HUES6 (cell line): ENCODE measurements at regions not wholly inside any gene's neighbourhood (a gene's known extent, or its start where the extent isn't known, plus 50 kb on each side); places are given as distances from the start of the nearest gene placed in this dataset.

Source experiments
- H3K27ac ChIP-seq: 2 replicates; pipeline ENCODE4 v1.7.0; 2013; ENCODE audit warnings: low read depth, mild to moderate bottlenecking, low read length, inconsistent platforms
- H3K27me3 ChIP-seq: 2 replicates; pipeline ENCODE4 v1.6.1; 2013; ENCODE audit warnings: low read length; ENCODE audit not compliant: control insufficient read depth, insufficient read depth
- H3K36me3 ChIP-seq: 2 replicates; pipeline ENCODE4 v1.6.1; 2013; ENCODE audit warnings: low read length; ENCODE audit not compliant: control insufficient read depth, insufficient read depth
- H3K4me1 ChIP-seq: 2 replicates; pipeline ENCODE4 v1.6.1; 2013; ENCODE audit warnings: low read length; ENCODE audit not compliant: control insufficient read depth, insufficient read depth
- H3K4me3 ChIP-seq: 2 replicates; pipeline ENCODE4 v1.5.1; 2013; ENCODE audit warnings: low read depth, low read length
- H3K9ac ChIP-seq: one replicate; pipeline ENCODE4 v1.6.1; 2013; ENCODE audit warnings: mild to moderate bottlenecking, low read length
- H3K9me3 ChIP-seq: 2 replicates; pipeline ENCODE4 v1.6.1; 2013; ENCODE audit warnings: low read depth, low read length; ENCODE audit not compliant: control insufficient read depth, insufficient read depth

DNA sequence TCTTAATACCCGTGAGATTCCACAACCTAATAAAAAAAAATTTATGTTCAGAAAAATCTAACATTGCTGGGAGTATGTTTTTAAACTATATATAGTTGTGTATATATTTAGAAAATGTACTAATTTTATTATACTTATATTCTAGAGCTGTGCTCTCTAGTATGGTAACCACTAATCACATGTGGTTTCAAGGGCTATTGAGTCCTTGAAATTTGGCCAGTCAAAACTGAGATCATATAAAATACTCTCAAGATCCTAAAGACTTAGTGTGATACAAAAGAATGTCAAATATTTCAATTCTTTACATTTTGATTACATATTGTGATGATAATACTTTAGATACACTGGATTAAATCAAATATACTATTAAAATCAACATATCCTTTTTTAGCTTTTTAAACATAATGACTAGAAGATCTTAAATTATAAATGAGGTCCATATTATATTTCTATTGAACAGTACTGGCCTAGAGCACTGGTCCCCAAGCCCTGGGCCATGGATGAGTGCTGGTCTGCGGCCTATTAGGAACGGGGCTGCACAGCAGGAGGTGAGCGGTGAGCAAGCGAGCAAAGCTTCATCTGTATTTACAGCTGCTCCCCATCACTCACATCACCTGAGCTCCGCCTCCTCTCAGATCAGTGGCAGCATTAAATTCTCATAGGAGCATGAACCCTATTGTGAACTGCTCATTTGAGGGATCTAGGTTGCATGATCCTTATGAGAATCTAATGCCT, 176.5 kb upstream of the NBEA start:
- H3K36me3 ChIP-seq: no peaks in the 10 kb centered on the region
- H3K27ac ChIP-seq: no peak overlapping the region
- no peaks in the 10 kb centered on the region for H3K4me1 ChIP-seq
- no peaks in the 10 kb centered on the region for H3K27me3 ChIP-seq
- H3K4me3 ChIP-seq: no peak overlapping the region
- H3K9me3 ChIP-seq: peaks cover 11% of the 10 kb centered on the region
- no peak overlapping the region for H3K9ac ChIP-seq

DNA sequence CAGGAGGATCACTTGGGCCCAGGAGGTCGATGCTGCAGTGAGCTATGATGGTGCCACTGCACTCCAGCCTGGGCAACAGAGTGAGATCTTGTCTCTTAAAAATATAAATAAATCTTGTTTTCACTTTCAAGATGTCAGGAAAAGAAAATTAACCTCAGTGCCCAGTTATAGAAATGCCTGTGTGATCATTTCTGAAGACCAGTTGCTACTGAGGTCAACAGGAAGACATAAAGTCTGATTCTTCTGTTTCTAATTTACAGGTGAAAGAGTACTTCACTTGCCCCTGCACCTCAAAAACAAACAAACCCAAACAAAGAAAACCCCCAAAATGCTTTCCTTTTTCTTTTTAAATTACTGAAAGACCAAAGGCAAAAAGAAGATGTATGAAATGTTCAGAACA, 174.3 kb upstream of the NBEA start:
- H3K4me1 ChIP-seq: no peaks in the 10 kb centered on the region
- no peaks in the 10 kb centered on the region for H3K36me3 ChIP-seq
- no peak overlapping the region for H3K27ac ChIP-seq
- H3K9ac ChIP-seq: no peak overlapping the region
- H3K4me3 ChIP-seq: no peak overlapping the region
- H3K27me3 ChIP-seq: no peaks in the 10 kb centered on the region
- peaks cover 11% of the 10 kb centered on the region for H3K9me3 ChIP-seq

DNA sequence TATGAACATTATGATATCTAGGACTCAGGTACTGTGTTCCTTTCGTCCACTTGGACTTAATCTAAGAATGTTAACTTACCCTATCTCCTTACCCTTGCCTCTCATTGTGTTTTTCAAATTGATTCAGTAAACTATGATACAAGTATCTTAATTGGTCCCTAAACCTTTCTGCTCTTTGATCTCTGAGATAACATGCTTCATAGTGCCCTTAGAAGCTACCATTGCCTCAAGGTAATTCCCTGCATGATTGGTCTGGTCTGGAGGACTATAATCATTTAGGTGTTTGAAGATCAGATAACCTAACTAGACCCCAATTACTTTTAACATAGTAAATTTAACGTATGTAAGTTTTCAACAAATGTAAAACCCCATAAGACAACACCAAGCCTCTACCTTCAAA, 169.9 kb upstream of the NBEA start:
- Histone ChIP-seq H3K4me1 (peaks cover 16% of the 10 kb centered on the region), H3K27ac (no peak overlapping the region), H3K4me3 (no peak overlapping the region), H3K27me3 (no peaks in the 10 kb centered on the region), H3K9me3 (no peaks in the 10 kb centered on the region), H3K9ac (no peak overlapping the region), H3K36me3 (no peaks in the 10 kb centered on the region)

DNA sequence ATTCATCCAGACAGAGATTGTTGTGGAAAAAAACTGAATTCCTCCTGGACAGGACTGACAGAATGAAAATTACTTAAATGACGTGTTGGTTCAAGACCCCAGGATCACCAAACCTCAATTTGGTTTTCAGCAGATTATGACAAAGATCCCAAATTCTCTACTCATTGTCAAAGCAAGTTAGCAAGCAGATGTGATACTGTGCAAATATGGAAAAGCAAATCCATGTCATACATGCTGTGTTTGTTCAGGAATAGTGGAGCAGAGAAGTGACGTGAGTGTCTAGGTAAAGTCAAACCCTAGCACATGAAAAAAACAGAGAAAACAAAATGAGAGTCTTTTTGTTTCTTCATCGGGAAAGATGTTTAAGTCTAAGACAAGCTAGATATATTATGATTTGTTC, 169.2 kb upstream of the NBEA start:
- no peak overlapping the region for H3K27ac ChIP-seq
- no peaks in the 10 kb centered on the region for H3K36me3 ChIP-seq
- H3K4me1 ChIP-seq: peaks cover 20% of the 10 kb centered on the region
- no peak overlapping the region for H3K9ac ChIP-seq
- no peaks in the 10 kb centered on the region for H3K27me3 ChIP-seq
- no peak overlapping the region for H3K4me3 ChIP-seq
- no peaks in the 10 kb centered on the region for H3K9me3 ChIP-seq

DNA sequence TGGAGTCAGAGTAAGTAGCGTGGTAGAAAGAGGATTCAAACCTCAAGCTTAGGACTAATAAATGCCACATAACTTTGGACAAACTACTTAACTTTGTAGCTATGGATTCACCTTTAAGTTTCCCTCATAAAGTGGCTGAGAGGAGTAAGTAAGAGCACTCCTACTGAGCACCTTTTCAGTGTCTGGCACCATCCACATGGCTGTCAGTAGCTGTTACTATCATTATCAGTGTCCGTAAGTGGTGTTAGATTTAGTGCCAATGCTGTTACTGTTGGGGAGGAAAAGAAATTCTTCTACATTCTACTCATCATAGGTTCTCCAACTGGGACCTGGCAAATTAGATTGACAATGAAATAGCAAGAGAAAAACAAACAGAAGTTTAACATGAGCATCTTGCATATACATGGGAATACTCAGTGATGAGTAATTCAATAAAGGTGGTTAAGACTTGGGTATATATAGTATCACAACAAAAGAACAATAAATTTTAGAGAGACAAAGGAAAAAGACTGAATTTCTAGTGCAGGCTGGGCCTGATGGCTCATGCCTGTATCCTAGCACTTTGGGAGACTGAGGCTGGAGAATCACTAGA, 165.6 kb upstream of the NBEA start:
- no peak overlapping the region for H3K27ac ChIP-seq
- H3K4me1 ChIP-seq: peaks cover 20% of the 10 kb centered on the region

DNA sequence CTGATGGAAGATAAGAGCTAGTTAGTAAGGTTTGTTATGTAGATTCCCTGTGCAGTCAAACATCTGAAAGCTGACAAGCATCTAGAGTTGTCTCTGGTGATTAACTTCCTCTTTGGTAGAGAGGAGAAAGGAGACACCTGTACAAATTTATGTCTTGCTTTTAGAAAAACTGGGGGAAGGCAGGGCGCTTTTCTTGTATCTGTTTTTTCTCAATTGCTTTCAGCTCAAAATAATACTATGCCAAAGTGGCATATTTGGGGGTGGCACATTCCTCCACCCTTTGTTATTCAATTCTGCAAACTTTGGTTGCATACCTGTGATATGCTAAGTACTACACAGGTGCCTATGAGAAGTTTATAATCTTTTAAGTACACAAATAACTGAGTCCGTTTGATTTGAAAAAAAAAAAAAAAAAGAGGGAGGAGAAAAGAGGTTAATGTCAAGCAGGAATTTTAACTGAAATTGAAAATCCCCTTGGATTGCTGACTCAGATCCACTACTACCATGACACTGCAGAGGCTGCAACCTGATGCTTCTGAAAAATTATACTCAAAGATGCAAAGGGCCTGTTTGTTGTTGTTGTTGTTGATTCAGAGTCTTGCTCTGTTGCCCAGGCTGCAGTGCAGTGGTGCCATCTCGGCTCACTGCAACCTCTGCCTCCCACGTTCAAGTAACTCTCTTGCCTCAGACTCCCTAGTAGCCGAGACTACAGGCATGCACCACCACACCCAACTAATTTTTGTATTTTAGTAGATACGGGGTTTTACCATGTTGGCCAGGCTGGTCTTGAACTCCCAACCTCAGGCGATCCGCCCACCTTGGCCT, 164.8 kb upstream of the NBEA start:
- H3K36me3 ChIP-seq: no peaks in the 10 kb centered on the region
- no peaks in the 10 kb centered on the region for H3K9me3 ChIP-seq
- no peaks in the 10 kb centered on the region for H3K27me3 ChIP-seq
- no peak overlapping the region for H3K9ac ChIP-seq
- no peak overlapping the region for H3K4me3 ChIP-seq
- H3K4me1 ChIP-seq: peaks cover 20% of the 10 kb centered on the region
- no peak overlapping the region for H3K27ac ChIP-seq

More for the DNA sequence above, 165.6 kb upstream of the NBEA start:
- H3K27me3 ChIP-seq: no peaks in the 10 kb centered on the region
- no peaks in the 10 kb centered on the region for H3K9me3 ChIP-seq
- H3K36me3 ChIP-seq: no peaks in the 10 kb centered on the region
- H3K4me3 ChIP-seq: no peak overlapping the region
- no peak overlapping the region for H3K9ac ChIP-seq

GRCh38 chr13:34777914-34778303, 164.2 kb upstream of the NBEA start:
- Histone ChIP-seq H3K4me3 (no peak overlapping the region), H3K27ac (no peak overlapping the region), H3K27me3 (no peaks in the 10 kb centered on the region), H3K4me1 (peaks cover 20% of the 10 kb centered on the region), H3K9ac (no peak overlapping the region), H3K9me3 (peaks cover 2% of the 10 kb centered on the region; the same call in 1 of the 2 replicates), H3K36me3 (no peaks in the 10 kb centered on the region)

- H3K4me3 ChIP-seq: no peak overlapping the region
- H3K27ac ChIP-seq: no peak overlapping the region
- no peak overlapping the region for H3K9ac ChIP-seq
- peaks cover 20% of the 10 kb centered on the region for H3K4me1 ChIP-seq
- H3K36me3 ChIP-seq: no peaks in the 10 kb centered on the region
- H3K27me3 ChIP-seq: no peaks in the 10 kb centered on the region
- peaks cover 10% of the 10 kb centered on the region for H3K9me3 ChIP-seq
These were observed 162.9 kb upstream of the NBEA start for GRCh38 chr13:34779171-34779570.

GRCh38 chr13:34793301-34793700, 148.8 kb upstream of the NBEA start:
- Histone ChIP-seq H3K4me1 (no peaks in the 10 kb centered on the region), H3K9ac (no peak overlapping the region), H3K36me3 (no peaks in the 10 kb centered on the region), H3K27ac (no peak overlapping the region), H3K9me3 (peaks cover 13% of the 10 kb centered on the region), H3K4me3 (no peak overlapping the region), H3K27me3 (no peaks in the 10 kb centered on the region)

GRCh38 chr13:34803756-34804155, 138.3 kb upstream of the NBEA start:
- Histone ChIP-seq H3K27me3 (no peaks in the 10 kb centered on the region), H3K4me3 (no peak overlapping the region), H3K36me3 (no peaks in the 10 kb centered on the region), H3K9me3 (no peaks in the 10 kb centered on the region), H3K27ac (no peak overlapping the region), H3K4me1 (no peaks in the 10 kb centered on the region), H3K9ac (no peak overlapping the region)

- H3K4me3 ChIP-seq: no peak overlapping the region
- H3K9ac ChIP-seq: no peak overlapping the region
- no peak overlapping the region for H3K27ac ChIP-seq
- no peaks in the 10 kb centered on the region for H3K4me1 ChIP-seq
- no peaks in the 10 kb centered on the region for H3K27me3 ChIP-seq
- no peaks in the 10 kb centered on the region for H3K36me3 ChIP-seq
- no peaks in the 10 kb centered on the region for H3K9me3 ChIP-seq
These were observed 136.7 kb upstream of the NBEA start for GRCh38 chr13:34805347-34805746.
